ENCODE measurements at regions not wholly inside any gene's neighbourhood (a gene's known extent, or its start where the extent isn't known, plus 50 kb on each side); places are given as distances from the start of the nearest gene placed in this dataset.

- TF ChIP-seq EZH2 (IDR thresholded peaks at IDR 0.05; ENCODE audit: borderline replicate concordance, low read depth, low read length, severe bottlenecking), result no peak
- TF ChIP-seq, protein P1, sequence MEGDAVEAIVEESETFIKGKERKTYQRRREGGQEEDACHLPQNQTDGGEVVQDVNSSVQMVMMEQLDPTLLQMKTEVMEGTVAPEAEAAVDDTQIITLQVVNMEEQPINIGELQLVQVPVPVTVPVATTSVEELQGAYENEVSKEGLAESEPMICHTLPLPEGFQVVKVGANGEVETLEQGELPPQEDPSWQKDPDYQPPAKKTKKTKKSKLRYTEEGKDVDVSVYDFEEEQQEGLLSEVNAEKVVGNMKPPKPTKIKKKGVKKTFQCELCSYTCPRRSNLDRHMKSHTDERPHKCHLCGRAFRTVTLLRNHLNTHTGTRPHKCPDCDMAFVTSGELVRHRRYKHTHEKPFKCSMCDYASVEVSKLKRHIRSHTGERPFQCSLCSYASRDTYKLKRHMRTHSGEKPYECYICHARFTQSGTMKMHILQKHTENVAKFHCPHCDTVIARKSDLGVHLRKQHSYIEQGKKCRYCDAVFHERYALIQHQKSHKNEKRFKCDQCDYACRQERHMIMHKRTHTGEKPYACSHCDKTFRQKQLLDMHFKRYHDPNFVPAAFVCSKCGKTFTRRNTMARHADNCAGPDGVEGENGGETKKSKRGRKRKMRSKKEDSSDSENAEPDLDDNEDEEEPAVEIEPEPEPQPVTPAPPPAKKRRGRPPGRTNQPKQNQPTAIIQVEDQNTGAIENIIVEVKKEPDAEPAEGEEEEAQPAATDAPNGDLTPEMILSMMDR (IDR thresholded peaks at IDR 0.05; ENCODE audit: borderline replicate concordance, extremely low read depth, low read length, poor library complexity, severe bottlenecking), result no peak
Observed at GRCh38 chr14:84592770-84593169, 937.2 kb upstream of the FLRT2 start.

Measured in DND-41 (cell line).